Upper lobe of left lung (tissue), 6 donors: ENCODE measurements at regions not wholly inside any gene's neighbourhood (a gene's known extent, or its start where the extent isn't known, plus 50 kb on each side); places are given as distances from the start of the nearest gene placed in this dataset.

Experiments
- ATAC-seq, 2 donors: fragments of 200-7000 bp; cut with Tn5 transposase; one replicate each; pipeline ENCODE4 v1.9.1; 2022; ENCODE audit warnings: mild to moderate bottlenecking in 2 of 2, moderate library complexity in 2 of 2; ENCODE audit not compliant: low FRiP score in 2 of 2
- DNase-seq, 2 donors: peaks; one replicate each; pipeline ENCODE4 v3.0.0-alpha.2; 2019 to 2020
- H3K27ac ChIP-seq, 4 donors: fragments of 200-600 bp; sonication (generic); one replicate each; pipeline ENCODE4 v1.5.1; 2016 to 2019
- H3K27me3 ChIP-seq, 4 donors: fragments of 200-600 bp; sonication (generic); one replicate each; pipeline ENCODE4 v1.5.1; 2017 to 2019
- H3K36me3 ChIP-seq, 4 donors: fragments of 200-600 bp; sonication (generic); one replicate each; pipeline ENCODE4 v1.5.1; 2016 to 2019
- H3K4me1 ChIP-seq, 4 donors: fragments of 200-600 bp; sonication (generic); one replicate each; pipeline ENCODE4 v1.5.1; 2018 to 2019
- H3K4me3 ChIP-seq, 4 donors: fragments of 200-600 bp; sonication (generic); one replicate each; pipeline ENCODE4 v1.5.1; 2017 to 2019; ENCODE audit warnings: mild to moderate bottlenecking in 2 of 4, moderate library complexity in 1 of 4
- H3K9me3 ChIP-seq, 4 donors: fragments of 200-600 bp; sonication (generic); one replicate each; pipeline ENCODE4 v1.5.1; 2018 to 2019
- CTCF ChIP-seq, 6 experiments: fragments of 450-650 bp in 4 of 6; fragments of 200-600 bp in 2 of 6; sonication (generic) in 2 of 6; IDR thresholded peaks; one replicate each; pipeline ENCODE4 v1.5.1; 2016 to 2019; ENCODE audit warnings: antibody characterized with exemption in 6 of 6
- EP300 ChIP-seq, 4 donors: sonication (generic); formaldehyde crosslinking; IDR thresholded peaks; one replicate each; pipeline ENCODE4 v1.5.1; 2017; ENCODE audit warnings: antibody characterized with exemption in 4 of 4, control low read depth in 2 of 4
- POLR2A ChIP-seq, 4 donors: fragments of 450-650 bp; IDR thresholded peaks; one replicate each; pipeline ENCODE4 v1.5.1; 2016 to 2017; ENCODE audit warnings: antibody characterized with exemption in 4 of 4, mild to moderate bottlenecking in 2 of 4
- POLR2AphosphoS5 ChIP-seq, 2 donors: sonication (generic); formaldehyde crosslinking; IDR thresholded peaks; one replicate each; pipeline ENCODE4 v1.5.1; 2017; ENCODE audit warnings: antibody characterized with exemption in 2 of 2
- WGBS, 2 donors: methylation state at CpG; one replicate each; pipeline ENCODE4 v1.1.5; 2017 to 2018; 5-methylcytosine and 5-hydroxymethylcytosine counted together
- donor health status: DM: no; HTN: no; CAD: no; lungs with moderate emphysema.
- donor health status: DM: no; HTN: yes; CAD: no; lungs with severe emphysema.

- Histone ChIP-seq H3K9me3 (no peaks in the 10 kb centered on the region), H3K27ac (no peak overlapping the region), H3K4me3 (no peak overlapping the region), H3K4me1 (no peaks in the 10 kb centered on the region), H3K27me3 (no peaks in the 10 kb centered on the region), H3K36me3 (no peaks in the 10 kb centered on the region)
- WGBS, 2 donors, result 58 to 87% methylated on average over 2 of the region's 2 CpGs
- DNase-seq (no peak), ATAC-seq (no peak)
- TF ChIP-seq POLR2AphosphoS5 (IDR thresholded peaks at IDR 0.05), result no peak
- no peak for TF ChIP-seq CTCF (IDR thresholded peaks at IDR 0.05)
- no peak for TF ChIP-seq EP300 (IDR thresholded peaks at IDR 0.05)
- TF ChIP-seq POLR2A (IDR thresholded peaks at IDR 0.05), result no peak
Observed at GRCh38 chr13:33578786-33579185, 239.2 kb upstream of the RFC3 start.

GRCh38 chr13:33582121-33582520 is 235.8 kb upstream of the RFC3 start:
- no peaks in the 10 kb centered on the region for H3K9me3 ChIP-seq
- DNase-seq, result no peak
- no peaks in the 10 kb centered on the region for H3K36me3 ChIP-seq
- H3K4me1 ChIP-seq, result no peaks in the 10 kb centered on the region
- no peak overlapping the region for H3K27ac ChIP-seq
- 90 to 93% methylated on average over 4 of the region's 4 CpGs for WGBS, 2 donors
- ATAC-seq, result no peak
- H3K4me3 ChIP-seq, result no peak overlapping the region
- TF ChIP-seq CTCF (IDR thresholded peaks at IDR 0.05) (no peak), POLR2AphosphoS5 (IDR thresholded peaks at IDR 0.05) (no peak), EP300 (IDR thresholded peaks at IDR 0.05) (no peak), POLR2A (IDR thresholded peaks at IDR 0.05) (no peak)
- no peaks in the 10 kb centered on the region for H3K27me3 ChIP-seq

GRCh38 chr13:33583398-33583797 is 234.6 kb upstream of the RFC3 start:
- H3K27ac ChIP-seq, result no peak overlapping the region
- ATAC-seq, result no peak
- no peak for TF ChIP-seq POLR2AphosphoS5 (IDR thresholded peaks at IDR 0.05)
- TF ChIP-seq EP300 (IDR thresholded peaks at IDR 0.05), result no peak
- TF ChIP-seq CTCF (IDR thresholded peaks at IDR 0.05), result no peak
- TF ChIP-seq POLR2A (IDR thresholded peaks at IDR 0.05), result no peak
- H3K9me3 ChIP-seq, result no peaks in the 10 kb centered on the region
- no peaks in the 10 kb centered on the region for H3K27me3 ChIP-seq
- no peaks in the 10 kb centered on the region for H3K36me3 ChIP-seq
- WGBS, 2 donors, result 87 to 91% methylated on average over 2 of the region's 2 CpGs
- H3K4me1 ChIP-seq, result no peaks in the 10 kb centered on the region
- H3K4me3 ChIP-seq, result no peak overlapping the region
- DNase-seq, result no peak

DNA sequence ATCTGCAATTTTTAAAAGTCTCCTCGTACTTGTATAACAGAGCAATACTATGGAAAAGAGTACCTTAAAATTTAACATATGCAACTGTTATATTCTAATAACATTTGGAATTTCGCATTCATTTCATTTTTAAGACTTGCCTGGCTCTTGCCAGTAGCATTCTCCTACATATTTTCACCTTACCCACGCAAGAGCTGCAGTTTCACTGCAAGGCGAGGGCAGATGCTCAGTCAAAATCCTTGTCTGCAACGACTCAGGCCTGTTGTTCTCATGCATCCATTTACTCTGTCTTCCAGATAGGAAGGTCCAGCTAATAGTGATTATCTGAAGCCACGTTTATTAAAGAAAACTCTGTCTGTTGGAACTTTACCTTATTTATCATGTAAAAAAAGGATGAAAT is 227.0 kb upstream of the RFC3 start:
- H3K9me3 ChIP-seq, result no peaks in the 10 kb centered on the region
- no peak for ATAC-seq
- no peaks in the 10 kb centered on the region for H3K4me1 ChIP-seq
- TF ChIP-seq POLR2AphosphoS5 (IDR thresholded peaks at IDR 0.05) (no peak), EP300 (IDR thresholded peaks at IDR 0.05) (no peak)
- DNase-seq, result no peak
- no peaks in the 10 kb centered on the region for H3K27me3 ChIP-seq
- no peaks in the 10 kb centered on the region for H3K36me3 ChIP-seq
- WGBS, 2 donors, result 86 to 93% methylated on average over 6 of the region's 6 CpGs
- H3K27ac ChIP-seq, result no peak overlapping the region
- H3K4me3 ChIP-seq, result no peak overlapping the region

DNA sequence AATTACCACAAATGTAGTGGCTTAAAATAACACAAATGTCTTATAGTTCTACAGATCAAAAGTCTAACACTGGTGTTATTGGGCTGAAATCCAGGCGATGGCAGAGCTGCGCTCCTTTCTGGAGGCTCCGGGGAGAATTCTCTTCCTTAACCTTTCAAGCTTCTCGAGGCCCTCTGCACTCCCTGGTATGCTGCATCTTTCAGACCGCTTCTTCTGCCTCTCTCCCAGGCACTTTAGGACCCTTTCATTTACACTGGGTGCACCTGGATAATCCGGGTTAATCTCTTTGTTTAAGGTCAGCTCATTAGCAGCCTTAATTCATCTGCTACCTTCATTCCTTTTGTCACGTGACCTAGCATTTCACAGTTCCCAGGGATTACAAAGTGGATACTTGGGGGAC is 211.3 kb upstream of the RFC3 start:
- DNase-seq, result no peak
- no peak overlapping the region for H3K27ac ChIP-seq
- H3K9me3 ChIP-seq, result no peaks in the 10 kb centered on the region
- no peak for TF ChIP-seq POLR2A (IDR thresholded peaks at IDR 0.05)
- no peak for TF ChIP-seq POLR2AphosphoS5 (IDR thresholded peaks at IDR 0.05)
- no peak for TF ChIP-seq CTCF (IDR thresholded peaks at IDR 0.05)
- TF ChIP-seq EP300 (IDR thresholded peaks at IDR 0.05), result no peak
- no peak for ATAC-seq
- no peaks in the 10 kb centered on the region for H3K36me3 ChIP-seq
- H3K4me1 ChIP-seq, result peaks cover 0 to 4% (median 2%) of the 10 kb centered on the region in 4 donors
- WGBS, 2 donors, result 61 to 63% methylated on average over 7 of the region's 7 CpGs
- no peak overlapping the region for H3K4me3 ChIP-seq
- H3K27me3 ChIP-seq, result no peaks in the 10 kb centered on the region
